Head of caudate nucleus (tissue), 42 donors: ENCODE measurements at regions not wholly inside any gene's neighbourhood (a gene's known extent, or its start where the extent isn't known, plus 50 kb on each side); places are given as distances from the start of the nearest gene placed in this dataset.

ENCODE experiments used
- DNase-seq, 42 donors: peaks; one replicate each; pipeline versions ENCODE4 v3.0.0 to v3.0.0-alpha.2; 2020 to 2021; ENCODE audit warnings: mixed read lengths in 7 of 42
- intact Hi-C: fragments of 100-400 bp; cut with DNase I; formaldehyde crosslinking; loops from one replicate; pipeline ENCODE4 v1.15.0; 2022

- intact Hi-C loops, result no loop called here
- no peak for DNase-seq
These were observed 359.6 kb downstream of the BMP4 start for GRCh38 chr14:53596853-53597525.

GRCh38 chr14:53591816-53592215 is 364.8 kb downstream of the BMP4 start:
- intact Hi-C loops, result no loop called here

GRCh38 chr14:53581504-53581903 is 375.1 kb downstream of the BMP4 start:
- DNase-seq, result no peak
- intact Hi-C loops, result no loop called here

More at GRCh38 chr14:53591816-53592215, 364.8 kb downstream of the BMP4 start:
- no peak for DNase-seq

GRCh38 chr14:53571641-53572328 is 384.8 kb downstream of the BMP4 start:
- intact Hi-C loops, result no loop called here
- no peak for DNase-seq

GRCh38 chr14:53570411-53571387 is 385.9 kb downstream of the BMP4 start:
- no peak for DNase-seq
- intact Hi-C loops, result no loop called here

GRCh38 chr14:53569446-53569845 is 387.2 kb downstream of the BMP4 start:
- DNase-seq, result no peak
- intact Hi-C loops, result no loop called here

- intact Hi-C loops, result no loop called here
- DNase-seq, result no peak
These were observed 389.3 kb downstream of the BMP4 start for GRCh38 chr14:53567236-53567780.

- intact Hi-C loops, result no loop called here
- DNase-seq, result no peak
These were observed 391.8 kb downstream of the BMP4 start for GRCh38 chr14:53564870-53565269.

- DNase-seq, result no peak
- intact Hi-C loops, result no loop called here
These were observed 393.0 kb downstream of the BMP4 start for GRCh38 chr14:53563628-53564027.

- intact Hi-C loops, result no loop called here
- no peak for DNase-seq
These were observed 400.1 kb upstream of the DDHD1 start for GRCh38 chr14:53553221-53553620.

- intact Hi-C loops, result no loop called here
- DNase-seq, result no peak
These were observed 398.7 kb upstream of the DDHD1 start for GRCh38 chr14:53551862-53552261.

GRCh38 chr14:53550776-53551175 is 397.7 kb upstream of the DDHD1 start:
- intact Hi-C loops, result no loop called here
- DNase-seq, result no peak

- DNase-seq, result no peak
- intact Hi-C loops, result no loop called here
These were observed 396.8 kb upstream of the DDHD1 start for GRCh38 chr14:53549956-53550355.

GRCh38 chr14:53547593-53547992 is 394.5 kb upstream of the DDHD1 start:
- no peak for DNase-seq
- intact Hi-C loops, result no loop called here

GRCh38 chr14:53545217-53545616 is 392.1 kb upstream of the DDHD1 start:
- intact Hi-C loops, result no loop called here
- DNase-seq, result no peak

GRCh38 chr14:53542732-53543131 is 389.6 kb upstream of the DDHD1 start:
- DNase-seq, result peak in 2 of 42 donors; percentile 6 to 37
- intact Hi-C loops, result no loop called here

GRCh38 chr14:53541411-53541810 is 388.3 kb upstream of the DDHD1 start:
- intact Hi-C loops, result no loop called here

GRCh38 chr14:53539489-53540126 is 386.5 kb upstream of the DDHD1 start:
- intact Hi-C loops, result loop anchor here (5.0 kb wide), 2 partner anchors 638 to 808 kb away; no protein-coding TSS in a partner anchor

More at GRCh38 chr14:53541411-53541810, 388.3 kb upstream of the DDHD1 start:
- no peak for DNase-seq

More at GRCh38 chr14:53539489-53540126, 386.5 kb upstream of the DDHD1 start:
- DNase-seq, result peak; percentile 51 to 92 (median 83)
